Mesodermal cell (in vitro differentiated cells): ENCODE measurements at regions not wholly inside any gene's neighbourhood (a gene's known extent, or its start where the extent isn't known, plus 50 kb on each side); places are given as distances from the start of the nearest gene placed in this dataset.

Experiments
- H3K27ac ChIP-seq: 2 replicates; pipeline ENCODE4 v1.7.0; 2013; ENCODE audit warnings: mild to moderate bottlenecking, low read depth, low read length, moderate library complexity; ENCODE audit not compliant: severe bottlenecking
- H3K36me3 ChIP-seq: 2 replicates; pipeline ENCODE4 v1.7.1; 2013; ENCODE audit warnings: mild to moderate bottlenecking, low read length, moderate library complexity; ENCODE audit not compliant: control insufficient read depth, insufficient read depth
- H3K4me1 ChIP-seq: one replicate; pipeline ENCODE4 v1.7.1; 2013; ENCODE audit warnings: mild to moderate bottlenecking, low read length; ENCODE audit not compliant: insufficient read depth, control insufficient read depth, poor library complexity, severe bottlenecking
- H3K4me3 ChIP-seq: 2 replicates; pipeline ENCODE4 v1.7.0; 2013; ENCODE audit warnings: low read length, control low read depth, mild to moderate bottlenecking; ENCODE audit not compliant: insufficient read depth, poor library complexity, severe bottlenecking; ENCODE audit errors: extremely low read depth
- H3K9me3 ChIP-seq: 2 replicates; pipeline ENCODE4 v1.7.1; 2013; ENCODE audit warnings: mild to moderate bottlenecking, low read length, moderate library complexity; ENCODE audit not compliant: control insufficient read depth
- WGBS, 2 experiments: methylation state at CpG; one replicate each; pipeline ENCODE4 v1.1.5; 2013; ENCODE audit warnings: missing lambda C conversion rate in 2 of 2; ENCODE audit not compliant: insufficient coverage in 2 of 2; 5-methylcytosine and 5-hydroxymethylcytosine counted together

- WGBS, 2 experiments: 75 to 100% methylated on average over 1 to 2 of the region's 4 CpGs
- no peaks in the 10 kb centered on the region for H3K9me3 ChIP-seq
- H3K4me1 ChIP-seq: no peaks in the 10 kb centered on the region
- no peak overlapping the region for H3K27ac ChIP-seq
- H3K36me3 ChIP-seq: no peaks in the 10 kb centered on the region
- no peak overlapping the region for H3K4me3 ChIP-seq
These were observed 431.6 kb upstream of the C9orf72 start for GRCh38 chr9:28004900-28005299.

- H3K4me3 ChIP-seq: no peak overlapping the region
- H3K36me3 ChIP-seq: no peaks in the 10 kb centered on the region
- no peaks in the 10 kb centered on the region for H3K9me3 ChIP-seq
- WGBS, 2 experiments: no CpG with 5 or more reads among the region's 1 CpG
- H3K27ac ChIP-seq: no peak overlapping the region
- no peaks in the 10 kb centered on the region for H3K4me1 ChIP-seq
These were observed 432.5 kb upstream of the C9orf72 start for GRCh38 chr9:28005779-28006178.

DNA sequence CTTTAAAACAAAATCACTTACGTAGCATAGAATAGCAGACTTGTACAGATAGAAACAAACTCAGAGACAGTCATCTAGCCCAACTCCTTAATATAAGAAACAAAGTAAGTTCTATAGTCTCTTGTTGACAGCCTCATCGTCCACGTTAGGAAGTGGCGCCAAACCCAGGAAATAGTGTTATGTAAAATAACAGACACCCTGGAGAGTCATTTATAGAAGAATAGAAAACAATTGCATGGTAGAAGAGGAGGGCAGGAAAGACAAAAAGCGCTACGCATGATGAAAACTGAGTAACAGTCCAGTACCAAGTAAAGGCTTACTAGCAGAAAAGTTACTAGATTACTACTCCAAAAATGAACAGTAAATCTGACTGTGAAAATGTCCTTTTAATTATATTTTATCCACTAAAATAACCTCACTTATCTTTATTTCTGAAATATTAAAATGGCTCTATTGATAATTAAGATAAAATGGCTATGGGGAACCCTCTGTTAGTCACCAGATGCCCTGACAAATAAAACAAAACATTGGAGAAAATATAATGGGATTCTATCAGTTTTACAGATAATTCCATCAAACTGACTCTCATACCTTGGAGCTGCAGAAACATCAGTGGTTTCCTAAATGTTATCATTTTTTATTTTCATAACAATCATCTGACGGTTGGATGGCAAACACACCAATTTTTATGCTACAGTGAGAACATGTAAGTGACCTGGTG lies 434.0 kb upstream of the C9orf72 start:
- Histone ChIP-seq H3K36me3 (no peaks in the 10 kb centered on the region), H3K4me1 (no peaks in the 10 kb centered on the region), H3K27ac (no peak overlapping the region), H3K4me3 (no peak overlapping the region), H3K9me3 (no peaks in the 10 kb centered on the region)
- 45% methylated on average over 4 of the region's 7 CpGs; no CpG with 5 or more reads in 1 of the 2 experiments for WGBS, 2 experiments

DNA sequence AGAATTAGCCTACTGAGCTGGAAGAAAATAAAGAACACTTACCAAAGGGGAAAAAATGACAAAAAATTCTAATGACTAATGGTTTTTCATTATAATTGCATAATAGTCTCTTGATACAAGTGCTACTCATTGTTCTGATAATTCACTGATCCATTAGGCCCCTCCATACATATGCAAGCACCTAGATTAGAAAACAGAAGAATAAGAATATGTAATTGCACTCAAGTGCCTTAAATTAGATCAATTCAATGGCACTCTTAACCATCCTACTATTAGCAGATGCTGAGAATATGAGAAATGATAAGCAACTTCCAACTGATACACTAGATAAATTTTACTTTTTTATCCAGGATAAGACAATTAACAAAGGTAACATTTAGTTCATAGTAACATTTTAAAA lies 440.9 kb upstream of the C9orf72 start:
- H3K36me3 ChIP-seq: no peaks in the 10 kb centered on the region
- H3K27ac ChIP-seq: no peak overlapping the region
- no peaks in the 10 kb centered on the region for H3K9me3 ChIP-seq
- H3K4me1 ChIP-seq: no peaks in the 10 kb centered on the region
- no peak overlapping the region for H3K4me3 ChIP-seq

GRCh38 chr9:28024676-28025075 lies 451.4 kb upstream of the C9orf72 start:
- WGBS, 2 experiments: 100% methylated on average over 4 of the region's 6 CpGs; no CpG with 5 or more reads in 1 of the 2 experiments
- Histone ChIP-seq H3K4me3 (no peak overlapping the region), H3K36me3 (no peaks in the 10 kb centered on the region), H3K27ac (no peak overlapping the region), H3K4me1 (no peaks in the 10 kb centered on the region), H3K9me3 (no peaks in the 10 kb centered on the region)

GRCh38 chr9:28025186-28025585 lies 451.9 kb upstream of the C9orf72 start:
- 86 to 100% methylated on average over 1 of the region's 2 CpGs for WGBS, 2 experiments
- no peaks in the 10 kb centered on the region for H3K36me3 ChIP-seq
- H3K4me1 ChIP-seq: no peaks in the 10 kb centered on the region
- H3K27ac ChIP-seq: no peak overlapping the region
- H3K4me3 ChIP-seq: no peak overlapping the region
- H3K9me3 ChIP-seq: no peaks in the 10 kb centered on the region

DNA sequence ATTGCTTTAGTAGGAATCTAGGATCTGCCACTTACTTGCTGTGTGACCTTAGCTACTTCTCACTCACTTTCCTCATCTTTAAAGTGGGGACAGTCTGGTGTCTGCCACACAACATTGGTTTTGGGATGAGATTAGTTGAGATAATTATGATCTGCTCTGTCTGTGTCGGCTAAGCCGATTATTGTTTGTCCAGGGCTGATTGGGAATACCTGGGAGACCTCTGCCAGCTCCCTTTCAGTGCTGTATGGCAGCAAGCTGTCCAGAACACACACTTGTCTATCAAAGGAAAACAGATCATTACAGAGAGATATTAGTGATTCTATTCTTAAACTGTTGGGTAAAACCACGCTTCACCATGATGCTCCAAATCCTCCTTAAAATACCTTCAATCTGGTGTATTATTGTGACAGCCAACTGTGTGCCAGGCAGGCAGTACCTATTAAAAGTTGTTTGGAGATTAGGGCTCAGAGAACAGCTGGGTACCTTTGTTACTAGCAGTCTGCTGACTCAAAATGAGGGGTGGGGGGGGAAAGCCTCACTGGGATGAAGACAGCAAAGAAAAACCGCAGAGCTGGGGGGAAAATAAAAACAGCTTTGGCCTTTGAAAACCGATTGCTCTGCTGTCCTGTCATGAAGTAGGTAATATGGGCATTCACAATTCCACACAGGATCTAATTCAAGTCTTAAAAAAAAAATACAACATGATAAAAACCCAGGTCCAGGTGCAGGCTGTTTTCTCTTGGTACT lies 458.4 kb upstream of the C9orf72 start:
- Histone ChIP-seq H3K4me3 (no peak overlapping the region), H3K9me3 (no peaks in the 10 kb centered on the region), H3K27ac (no peak overlapping the region), H3K4me1 (no peaks in the 10 kb centered on the region), H3K36me3 (no peaks in the 10 kb centered on the region)
- WGBS, 2 experiments: 80% methylated on average over 1 of the region's 5 CpGs; no CpG with 5 or more reads in 1 of the 2 experiments

DNA sequence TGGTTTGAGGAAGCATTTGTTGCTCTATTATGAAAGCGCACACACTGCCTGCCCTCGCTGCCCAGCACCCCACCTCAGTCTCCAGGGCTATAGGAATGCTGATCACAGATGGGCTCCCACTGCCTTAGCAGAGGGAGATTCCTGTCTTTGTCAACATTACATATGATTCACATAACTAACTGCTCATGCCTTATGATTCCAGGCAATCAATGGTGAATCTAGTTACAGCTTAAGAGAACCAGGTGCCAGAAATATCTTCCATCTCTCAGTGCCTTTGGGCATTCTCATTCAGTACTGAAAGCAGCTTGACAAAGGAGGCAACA lies 458.9 kb upstream of the C9orf72 start:
- Histone ChIP-seq H3K36me3 (no peaks in the 10 kb centered on the region), H3K9me3 (no peaks in the 10 kb centered on the region), H3K27ac (no peak overlapping the region), H3K4me1 (no peaks in the 10 kb centered on the region), H3K4me3 (no peak overlapping the region)
- WGBS, 2 experiments: 79% methylated on average over 2 of the region's 2 CpGs; no CpG with 5 or more reads in 1 of the 2 experiments

DNA sequence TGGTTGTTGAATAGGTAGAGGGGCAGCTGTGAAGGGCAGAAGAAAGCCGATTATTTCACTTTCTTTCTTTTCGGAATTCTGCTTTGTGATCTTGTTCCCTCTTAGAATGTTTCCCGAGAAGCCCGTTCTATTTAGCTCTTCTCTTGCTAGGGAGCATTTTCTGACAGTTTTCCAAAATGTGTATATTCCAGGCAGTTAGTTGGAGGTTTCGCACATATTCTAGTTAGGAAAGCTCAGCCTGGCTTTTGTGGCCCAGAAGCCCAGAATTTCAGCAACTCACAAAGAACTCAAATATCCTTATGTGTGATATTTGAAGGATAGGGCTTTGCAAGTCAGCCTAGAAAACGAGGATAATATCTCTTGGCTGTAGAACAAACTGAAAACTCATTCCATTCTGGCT lies 461.0 kb upstream of the C9orf72 start:
- H3K27ac ChIP-seq: no peak overlapping the region
- 67 to 68% methylated on average over 4 to 5 of the region's 6 CpGs for WGBS, 2 experiments
- H3K36me3 ChIP-seq: no peaks in the 10 kb centered on the region
- no peaks in the 10 kb centered on the region for H3K9me3 ChIP-seq
- no peak overlapping the region for H3K4me3 ChIP-seq
- no peaks in the 10 kb centered on the region for H3K4me1 ChIP-seq

- no peaks in the 10 kb centered on the region for H3K4me1 ChIP-seq
- no peaks in the 10 kb centered on the region for H3K36me3 ChIP-seq
- 80% methylated on average over 1 of the region's 1 CpG; no CpG with 5 or more reads in 1 of the 2 experiments for WGBS, 2 experiments
- no peak overlapping the region for H3K4me3 ChIP-seq
- H3K27ac ChIP-seq: no peak overlapping the region
- no peaks in the 10 kb centered on the region for H3K9me3 ChIP-seq
These were observed 464.7 kb upstream of the C9orf72 start for GRCh38 chr9:28037968-28038367.

DNA sequence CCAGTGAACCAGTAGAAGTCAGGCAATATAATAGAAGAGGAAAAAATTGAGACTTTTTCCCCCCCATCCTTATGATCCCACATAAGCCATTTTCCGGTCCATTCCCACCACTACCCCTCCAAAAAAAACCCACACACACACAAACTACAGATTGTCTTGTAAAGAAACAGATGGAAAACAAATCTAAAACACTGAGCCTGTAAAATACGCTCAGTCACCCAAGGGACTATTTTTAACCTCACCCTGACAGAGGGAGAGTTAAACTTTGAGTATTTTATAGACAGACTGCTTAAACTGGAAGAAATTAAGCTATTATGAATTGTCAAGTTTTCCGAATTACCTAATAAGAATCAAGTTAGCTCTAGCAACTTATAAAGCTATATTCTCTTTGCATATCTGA lies 471.8 kb upstream of the C9orf72 start:
- Histone ChIP-seq H3K4me1 (no peaks in the 10 kb centered on the region), H3K4me3 (no peak overlapping the region), H3K36me3 (no peaks in the 10 kb centered on the region), H3K9me3 (no peaks in the 10 kb centered on the region), H3K27ac (no peak overlapping the region)
- WGBS, 2 experiments: 100% methylated on average over 1 of the region's 3 CpGs; no CpG with 5 or more reads in 1 of the 2 experiments
